IMR-90 (cell line): ENCODE measurements at regions not wholly inside any gene's neighbourhood (a gene's known extent, or its start where the extent isn't known, plus 50 kb on each side); places are given as distances from the start of the nearest gene placed in this dataset.

Experiments used
- CTCF ChIP-seq: conservative IDR thresholded peaks from 2 replicates; pipeline ENCODE4 v1.5.1; 2012; ENCODE audit warnings: mild to moderate bottlenecking, low read depth, low read length, improper control_type of control experiment
- MAZ ChIP-seq: IDR thresholded peaks from 2 replicates; pipeline ENCODE4 v1.6.1; 2012; ENCODE audit warnings: low read depth, mild to moderate bottlenecking, low read length, improper control_type of control experiment, moderate library complexity, borderline replicate concordance

GRCh38 chr5:23235246-23235645 lies 272.2 kb upstream of the PRDM9 start:
- TF ChIP-seq MAZ = no peak
- TF ChIP-seq CTCF = no peak
